GM13977 (cell line): ENCODE measurements at regions not wholly inside any gene's neighbourhood (a gene's known extent, or its start where the extent isn't known, plus 50 kb on each side); places are given as distances from the start of the nearest gene placed in this dataset.

ENCODE experiments used
- DNase-seq: peaks from one replicate; pipeline ENCODE4 v3.0.0; 2012; ENCODE audit warnings: low spot score
- CTCF ChIP-seq: IDR thresholded peaks from 2 replicates; pipeline ENCODE4 v1.5.1; 2012; ENCODE audit warnings: mild to moderate bottlenecking, control low read depth; ENCODE audit not compliant: insufficient read depth; ENCODE audit errors: extremely low read depth, missing control alignments
- in situ Hi-C: fragments of 300-500 bp; cut with MboI; formaldehyde crosslinking; loops from one replicate; pipeline ENCODE4 v1.12.0; 2022; ENCODE audit warnings: low sequenced_read_pairs, low pct_unique_long_range_greater_than_20kb, mixed read lengths, inconsistent platforms; ENCODE audit not compliant: unreplicated experiment

GRCh38 chr18:75635096-75635495 is 207.6 kb upstream of the SMIM21 start:
- in situ Hi-C loops, result no loop called here
- no peak for DNase-seq
- TF ChIP-seq CTCF, result no peak

- no peak for TF ChIP-seq CTCF
- DNase-seq, result no peak
- in situ Hi-C loops, result no loop called here
Measured at GRCh38 chr18:75625966-75626365, 198.5 kb upstream of the SMIM21 start.

- DNase-seq, result no peak
- in situ Hi-C loops, result no loop called here
- TF ChIP-seq CTCF, result no peak
Measured at GRCh38 chr18:75624869-75625268, 197.4 kb upstream of the SMIM21 start.

- DNase-seq, result no peak
- no peak for TF ChIP-seq CTCF
- in situ Hi-C loops, result no loop called here
Measured at GRCh38 chr18:75621818-75622217, 194.3 kb upstream of the SMIM21 start.

- in situ Hi-C loops, result no loop called here
- no peak for DNase-seq
Measured at GRCh38 chr18:75618146-75618545, 190.6 kb upstream of the SMIM21 start.

GRCh38 chr18:75612456-75612855 is 185.0 kb upstream of the SMIM21 start:
- DNase-seq, result no peak
- in situ Hi-C loops, result no loop called here
- no peak for TF ChIP-seq CTCF

More at GRCh38 chr18:75618146-75618545, 190.6 kb upstream of the SMIM21 start:
- no peak for TF ChIP-seq CTCF

- in situ Hi-C loops, result no loop called here
- no peak for TF ChIP-seq CTCF
- DNase-seq, result no peak
Measured at GRCh38 chr18:75607701-75608100, 180.2 kb upstream of the SMIM21 start.
